NCI-H524 treated with DMSO at 0.1 percent for 48 hours (cell line): ENCODE measurements at regions not wholly inside any gene's neighbourhood (a gene's known extent, or its start where the extent isn't known, plus 50 kb on each side); places are given as distances from the start of the nearest gene placed in this dataset.

Experiments
- DNase-seq: peaks from one replicate; lab custom pipeline; 2025; lab: John Stamatoyannopoulos, UW

- no peak for DNase-seq
Measured at GRCh38 chr12:111110556-111110955, 190.2 kb upstream of the MYL2 start.

- DNase-seq = no peak
Measured at GRCh38 chr12:111108726-111109125, 188.3 kb upstream of the MYL2 start.

GRCh38 chr12:111107392-111108178, 187.2 kb upstream of the MYL2 start:
- DNase-seq = no peak

GRCh38 chr12:111105294-111105693, 184.9 kb upstream of the MYL2 start:
- DNase-seq = no peak

- no peak for DNase-seq
Measured at GRCh38 chr12:111103583-111103982, 183.2 kb upstream of the MYL2 start.

- no peak for DNase-seq
Measured at GRCh38 chr12:111102102-111102739, 181.8 kb upstream of the MYL2 start.

- no peak for DNase-seq
Measured at GRCh38 chr12:111101003-111101402, 180.6 kb upstream of the MYL2 start.

GRCh38 chr12:111100554-111100953, 180.2 kb upstream of the MYL2 start:
- no peak for DNase-seq

- no peak for DNase-seq
Measured at GRCh38 chr12:111100003-111100402, 179.6 kb upstream of the MYL2 start.

GRCh38 chr12:111099186-111099585, 178.8 kb upstream of the MYL2 start:
- DNase-seq = no peak

GRCh38 chr12:111094157-111095010, 174.0 kb upstream of the MYL2 start:
- no peak for DNase-seq

GRCh38 chr12:111093428-111094142, 173.2 kb upstream of the MYL2 start:
- DNase-seq = no peak

- DNase-seq = no peak
Measured at GRCh38 chr12:111091051-111091450, 170.7 kb upstream of the MYL2 start.

- no peak for DNase-seq
Measured at GRCh38 chr12:111089616-111090015, 169.2 kb upstream of the MYL2 start.

GRCh38 chr12:111088409-111088808, 168.0 kb upstream of the MYL2 start:
- DNase-seq = no peak

GRCh38 chr12:111086947-111087700, 166.7 kb upstream of the MYL2 start:
- no peak for DNase-seq

GRCh38 chr12:111085096-111085495, 164.7 kb upstream of the MYL2 start:
- no peak for DNase-seq

- no peak for DNase-seq
Measured at GRCh38 chr12:111084605-111085004, 164.2 kb upstream of the MYL2 start.

- peak; percentile 3 for DNase-seq
Measured at GRCh38 chr12:111084158-111084557, 163.8 kb upstream of the MYL2 start.

GRCh38 chr12:111081600-111081999, 161.2 kb upstream of the MYL2 start:
- no peak for DNase-seq

- DNase-seq = no peak
Measured at GRCh38 chr12:111078731-111079130, 158.4 kb upstream of the MYL2 start.
